Stimulated activated naive CD8-positive, alpha-beta T cell treated with anti-CD3 and anti-CD28 coated beads, Interleukin-15, amount 100 ng/mL, for 72 hours (primary cell): ENCODE measurements at regions not wholly inside any gene's neighbourhood (a gene's known extent, or its start where the extent isn't known, plus 50 kb on each side); places are given as distances from the start of the nearest gene placed in this dataset.

Experiments
- ATAC-seq: fragments of 150-1000 bp; cut with Tn5 transposase; 2 replicates; pipeline ENCODE4 v1.10.0; 2021; ENCODE audit warnings: mild to moderate bottlenecking, moderate library complexity
- DNase-seq, 2 donors: peaks; one replicate each; pipeline ENCODE4 v3.0.0; 2021 to 2022
- H3K27ac Mint-ChIP-seq, 2 donors: one replicate each; pipeline ENCODE4 v1.8.0; 2022; ENCODE audit warnings: mild to moderate bottlenecking in 2 of 2, mixed read lengths in 2 of 2, moderate library complexity in 2 of 2
- H3K27me3 Mint-ChIP-seq: one replicate; pipeline ENCODE4 v1.8.0; 2022; ENCODE audit warnings: mixed read lengths
- H3K4me1 Mint-ChIP-seq: one replicate; pipeline ENCODE4 v1.8.0; 2022; ENCODE audit warnings: mild to moderate bottlenecking, mixed read lengths
- H3K4me3 Mint-ChIP-seq, 2 donors: one replicate each; pipeline ENCODE4 v1.8.0; 2022; ENCODE audit warnings: mild to moderate bottlenecking in 2 of 2, mixed read lengths in 2 of 2, moderate library complexity in 1 of 2
- H3K9me3 Mint-ChIP-seq, 2 donors: one replicate each; pipeline ENCODE4 v1.8.0; 2022; ENCODE audit warnings: mixed read lengths in 2 of 2

- Mint-ChIP-seq H3K27ac (no peak overlapping the region), H3K4me1 (no peaks in the 10 kb centered on the region), H3K27me3 (no peaks in the 10 kb centered on the region), H3K4me3 (no peak overlapping the region), H3K9me3 (no peaks in the 10 kb centered on the region)
- DNase-seq (no peak), ATAC-seq (no peak)
Observed at GRCh38 chr5:51986733-51987132, 603.5 kb downstream of the ISL1 start.

- no peak for ATAC-seq
- Mint-ChIP-seq H3K27ac (no peak overlapping the region), H3K4me1 (no peaks in the 10 kb centered on the region), H3K4me3 (no peak overlapping the region), H3K9me3 (no peaks in the 10 kb centered on the region), H3K27me3 (no peaks in the 10 kb centered on the region)
- no peak for DNase-seq
Observed at GRCh38 chr5:51987239-51987638, 604.0 kb downstream of the ISL1 start.

- no peak for ATAC-seq
- H3K4me1 Mint-ChIP-seq = no peaks in the 10 kb centered on the region
- peaks cover 0 to 4% of the 10 kb centered on the region in 2 donors for H3K9me3 Mint-ChIP-seq
- no peak overlapping the region for H3K4me3 Mint-ChIP-seq
- no peak overlapping the region for H3K27ac Mint-ChIP-seq
- H3K27me3 Mint-ChIP-seq = no peaks in the 10 kb centered on the region
- no peak for DNase-seq
Observed at GRCh38 chr5:51987669-51988209, 604.5 kb downstream of the ISL1 start.

GRCh38 chr5:51988634-51989033, 605.4 kb downstream of the ISL1 start:
- Mint-ChIP-seq H3K4me3 (no peak overlapping the region), H3K4me1 (no peaks in the 10 kb centered on the region), H3K27me3 (no peaks in the 10 kb centered on the region), H3K27ac (no peak overlapping the region), H3K9me3 (peaks cover 0 to 9% of the 10 kb centered on the region in 2 donors)
- ATAC-seq = no peak
- DNase-seq = no peak

GRCh38 chr5:51990241-51990640, 607.0 kb downstream of the ISL1 start:
- Mint-ChIP-seq H3K9me3 (peaks cover 0 to 9% of the 10 kb centered on the region in 2 donors), H3K4me3 (no peak overlapping the region), H3K4me1 (no peaks in the 10 kb centered on the region), H3K27ac (no peak overlapping the region), H3K27me3 (no peaks in the 10 kb centered on the region)
- ATAC-seq = no peak
- DNase-seq = no peak

- no peak for ATAC-seq
- DNase-seq = no peak
- H3K9me3 Mint-ChIP-seq = peaks cover 2 to 9% of the 10 kb centered on the region in 2 donors
- no peaks in the 10 kb centered on the region for H3K27me3 Mint-ChIP-seq
- H3K27ac Mint-ChIP-seq = no peak overlapping the region
- no peaks in the 10 kb centered on the region for H3K4me1 Mint-ChIP-seq
- H3K4me3 Mint-ChIP-seq = no peak overlapping the region
Observed at GRCh38 chr5:51990661-51991180, 607.5 kb downstream of the ISL1 start.

- Mint-ChIP-seq H3K27me3 (no peaks in the 10 kb centered on the region), H3K9me3 (peaks cover 5 to 9% of the 10 kb centered on the region in 2 donors), H3K4me1 (no peaks in the 10 kb centered on the region), H3K4me3 (no peak overlapping the region), H3K27ac (no peak overlapping the region)
- no peak for DNase-seq
- ATAC-seq = no peak
Observed at GRCh38 chr5:51991940-51992339, 608.7 kb downstream of the ISL1 start.

GRCh38 chr5:51995773-51996306, 612.6 kb downstream of the ISL1 start:
- no peak overlapping the region for H3K27ac Mint-ChIP-seq
- no peaks in the 10 kb centered on the region for H3K4me1 Mint-ChIP-seq
- H3K27me3 Mint-ChIP-seq = no peaks in the 10 kb centered on the region
- ATAC-seq (no peak), DNase-seq (no peak)
- no peak overlapping the region for H3K4me3 Mint-ChIP-seq
- H3K9me3 Mint-ChIP-seq = peaks cover 10 to 25% of the 10 kb centered on the region in 2 donors

GRCh38 chr5:51996356-51996861, 613.2 kb downstream of the ISL1 start:
- Mint-ChIP-seq H3K27ac (no peak overlapping the region), H3K9me3 (peaks cover 10 to 25% of the 10 kb centered on the region in 2 donors), H3K4me1 (no peaks in the 10 kb centered on the region), H3K27me3 (no peaks in the 10 kb centered on the region), H3K4me3 (no peak overlapping the region)
- no peak for ATAC-seq
- no peak for DNase-seq

GRCh38 chr5:51997500-51997899, 614.3 kb downstream of the ISL1 start:
- Mint-ChIP-seq H3K27me3 (no peaks in the 10 kb centered on the region), H3K27ac (no peak overlapping the region), H3K4me1 (no peaks in the 10 kb centered on the region), H3K4me3 (no peak overlapping the region), H3K9me3 (peaks cover 10 to 24% of the 10 kb centered on the region in 2 donors)
- ATAC-seq (no peak), DNase-seq (no peak)

GRCh38 chr5:51997949-51998348, 614.7 kb downstream of the ISL1 start:
- Mint-ChIP-seq H3K27me3 (no peaks in the 10 kb centered on the region), H3K9me3 (peaks cover 10 to 19% of the 10 kb centered on the region in 2 donors), H3K4me3 (no peak overlapping the region), H3K4me1 (no peaks in the 10 kb centered on the region), H3K27ac (no peak overlapping the region)
- DNase-seq (no peak), ATAC-seq (no peak)

GRCh38 chr5:52007230-52007858, 624.1 kb downstream of the ISL1 start:
- ATAC-seq = no peak
- Mint-ChIP-seq H3K27ac (no peak overlapping the region), H3K4me1 (no peaks in the 10 kb centered on the region), H3K4me3 (no peak overlapping the region), H3K27me3 (no peaks in the 10 kb centered on the region), H3K9me3 (no peaks in the 10 kb centered on the region)
- no peak for DNase-seq

GRCh38 chr5:52010454-52010853, 627.2 kb downstream of the ISL1 start:
- Mint-ChIP-seq H3K9me3 (no peaks in the 10 kb centered on the region), H3K4me3 (no peak overlapping the region), H3K27ac (no peak overlapping the region), H3K4me1 (no peaks in the 10 kb centered on the region), H3K27me3 (no peaks in the 10 kb centered on the region)
- DNase-seq = no peak
- ATAC-seq = no peak

GRCh38 chr5:52013523-52013922, 630.3 kb downstream of the ISL1 start:
- Mint-ChIP-seq H3K27me3 (no peaks in the 10 kb centered on the region), H3K9me3 (no peaks in the 10 kb centered on the region), H3K27ac (no peak overlapping the region), H3K4me1 (no peaks in the 10 kb centered on the region), H3K4me3 (no peak overlapping the region)
- DNase-seq = no peak
- ATAC-seq = no peak

- ATAC-seq (no peak), DNase-seq (no peak)
- Mint-ChIP-seq H3K27ac (no peak overlapping the region), H3K9me3 (peaks cover 0 to 4% of the 10 kb centered on the region in 2 donors), H3K27me3 (no peaks in the 10 kb centered on the region), H3K4me3 (no peak overlapping the region), H3K4me1 (no peaks in the 10 kb centered on the region)
Observed at GRCh38 chr5:52015760-52016159, 632.5 kb downstream of the ISL1 start.

- DNase-seq (no peak), ATAC-seq (no peak)
- Mint-ChIP-seq H3K9me3 (peaks cover 0 to 4% of the 10 kb centered on the region in 2 donors), H3K27ac (no peak overlapping the region), H3K27me3 (no peaks in the 10 kb centered on the region), H3K4me3 (no peak overlapping the region), H3K4me1 (no peaks in the 10 kb centered on the region)
Observed at GRCh38 chr5:52017567-52017966, 634.3 kb downstream of the ISL1 start.
